ENCODE measurements at regions not wholly inside any gene's neighbourhood (a gene's known extent, or its start where the extent isn't known, plus 50 kb on each side); places are given as distances from the start of the nearest gene placed in this dataset.

- TF ChIP-seq CSRNP3 (CRISPR knock-in tag; IDR thresholded peaks at IDR 0.05) (no peak), SNAI2 (CRISPR knock-in tag; IDR thresholded peaks at IDR 0.05) (no peak), PATZ1 (CRISPR knock-in tag; IDR thresholded peaks at IDR 0.05; ENCODE audit: borderline replicate concordance) (no peak), PPARA (CRISPR knock-in tag; IDR thresholded peaks at IDR 0.05; ENCODE audit: borderline replicate concordance) (no peak), TSHZ2 (CRISPR knock-in tag; IDR thresholded peaks at IDR 0.05) (no peak), POU6F1 (CRISPR knock-in tag; IDR thresholded peaks at IDR 0.05; ENCODE audit: borderline replicate concordance, low read depth) (no peak), OSR1 (CRISPR knock-in tag; IDR thresholded peaks at IDR 0.05) (no peak), RARB (CRISPR knock-in tag; IDR thresholded peaks at IDR 0.05) (no peak), CREB5 (CRISPR knock-in tag; IDR thresholded peaks at IDR 0.05; ENCODE audit: low read depth) (no peak), ZFP3 (CRISPR knock-in tag; IDR thresholded peaks at IDR 0.05) (no peak), TCF4 (CRISPR knock-in tag; IDR thresholded peaks at IDR 0.05; ENCODE audit: borderline replicate concordance) (no peak), ISL1 (CRISPR knock-in tag; IDR thresholded peaks at IDR 0.05) (no peak), BACH2 (CRISPR knock-in tag; IDR thresholded peaks at IDR 0.05; ENCODE audit: borderline replicate concordance) (no peak), CSDC2 (CRISPR knock-in tag; IDR thresholded peaks at IDR 0.05) (no peak), ZNF70 (CRISPR knock-in tag; IDR thresholded peaks at IDR 0.05) (no peak), GLIS3 (CRISPR knock-in tag; IDR thresholded peaks at IDR 0.05) (no peak), ZC3H10 (CRISPR knock-in tag; IDR thresholded peaks at IDR 0.05) (no peak), ZFP30 (CRISPR knock-in tag; IDR thresholded peaks at IDR 0.05) (no peak), ZNF565 (CRISPR knock-in tag; conservative IDR thresholded peaks at IDR 0.05; ENCODE audit: low read depth) (no peak)
Observed at GRCh38 chr11:8740129-8740528, 57.5 kb downstream of the RPL27A start.

GRCh38 chr11:8744423-8744822 is 61.8 kb downstream of the RPL27A start:
- no peak for ATAC-seq
- TF ChIP-seq PPARA (CRISPR knock-in tag; IDR thresholded peaks at IDR 0.05; ENCODE audit: borderline replicate concordance) = no peak
- TF ChIP-seq ESRRG (CRISPR knock-in tag; IDR thresholded peaks at IDR 0.05) = no peak
- no peak for TF ChIP-seq ARNTL (CRISPR knock-in tag; IDR thresholded peaks at IDR 0.05; ENCODE audit: borderline replicate concordance, low read depth)
- TF ChIP-seq POU6F1 (CRISPR knock-in tag; IDR thresholded peaks at IDR 0.05; ENCODE audit: borderline replicate concordance, low read depth) = no peak
- no peak for TF ChIP-seq TSHZ2 (CRISPR knock-in tag; IDR thresholded peaks at IDR 0.05)
- no peak for TF ChIP-seq PATZ1 (CRISPR knock-in tag; IDR thresholded peaks at IDR 0.05; ENCODE audit: borderline replicate concordance)
- TF ChIP-seq TCF4 (CRISPR knock-in tag; IDR thresholded peaks at IDR 0.05; ENCODE audit: borderline replicate concordance) = no peak
- TF ChIP-seq ZFP30 (CRISPR knock-in tag; IDR thresholded peaks at IDR 0.05) = no peak
- no peak for TF ChIP-seq RARB (CRISPR knock-in tag; IDR thresholded peaks at IDR 0.05)
- no peak for TF ChIP-seq ZNF70 (CRISPR knock-in tag; IDR thresholded peaks at IDR 0.05)
- TF ChIP-seq ZNF565 (CRISPR knock-in tag; conservative IDR thresholded peaks at IDR 0.05; ENCODE audit: low read depth) = no peak
- TF ChIP-seq ZNF8 (CRISPR knock-in tag; IDR thresholded peaks at IDR 0.05) = no peak

More at GRCh38 chr11:8740129-8740528, 57.5 kb downstream of the RPL27A start:
- no peak for ATAC-seq
